Activated naive CD8-positive, alpha-beta T cell treated with anti-CD3 and anti-CD28 coated beads, Interleukin-2, amount 10 ng/mL, durations not matched to agents 7 days and 5 days (primary cell): ENCODE measurements at regions not wholly inside any gene's neighbourhood (a gene's known extent, or its start where the extent isn't known, plus 50 kb on each side); places are given as distances from the start of the nearest gene placed in this dataset.

ENCODE experiments used
- ATAC-seq: fragments of 150-1000 bp; cut with Tn5 transposase; one replicate; pipeline ENCODE4 v1.10.0; 2021; ENCODE audit warnings: low read depth, moderate library complexity
- POLR2A ChIA-PET: fragments of 350-600 bp; sonication (Branson Sonifier 250); formaldehyde crosslinking; loops from one replicate; lab custom pipeline; 2021; ENCODE audit warnings: antibody characterized with exemption; lab: Charles Lee
- DNase-seq: peaks from one replicate; pipeline ENCODE4 v3.0.0; 2021
- H3K27ac Mint-ChIP-seq: one replicate; pipeline ENCODE4 v1.8.0; 2022; ENCODE audit warnings: mild to moderate bottlenecking, mixed read lengths
- H3K27me3 Mint-ChIP-seq: one replicate; pipeline ENCODE4 v1.8.0; 2022; ENCODE audit warnings: mild to moderate bottlenecking, moderate library complexity, mixed read lengths
- H3K36me3 Mint-ChIP-seq: one replicate; pipeline ENCODE4 v1.8.0; 2021; ENCODE audit warnings: mild to moderate bottlenecking, mixed read lengths
- H3K4me1 Mint-ChIP-seq: one replicate; pipeline ENCODE4 v1.8.0; 2021; ENCODE audit warnings: mixed read lengths
- H3K4me3 Mint-ChIP-seq: one replicate; pipeline ENCODE4 v1.8.0; 2022; ENCODE audit warnings: mild to moderate bottlenecking, moderate library complexity, mixed read lengths
- H3K9me3 Mint-ChIP-seq: one replicate; pipeline ENCODE4 v1.8.0; 2021; ENCODE audit warnings: mixed read lengths

DNA sequence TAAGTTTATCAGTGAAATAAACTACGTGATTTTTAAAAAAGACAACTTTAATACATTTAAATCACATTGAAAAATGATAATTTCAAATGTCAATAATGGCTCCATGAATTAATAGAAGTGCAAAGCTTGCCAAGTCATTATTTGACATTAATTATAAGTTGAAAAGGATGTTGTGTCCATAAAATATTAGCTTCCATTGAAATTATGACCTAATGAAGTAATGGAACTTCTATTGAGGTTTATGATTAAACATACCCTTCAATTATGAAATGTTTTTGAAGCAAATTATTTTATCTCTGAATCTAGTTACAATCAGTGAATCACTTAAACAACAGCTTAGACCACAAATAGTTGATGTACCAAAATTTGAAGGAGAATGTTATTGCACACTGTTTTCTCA, 144.2 kb downstream of the SLITRK6 start:
- Mint-ChIP-seq H3K4me3 (no peak overlapping the region), H3K27ac (no peak overlapping the region), H3K4me1 (no peaks in the 10 kb centered on the region), H3K36me3 (no peaks in the 10 kb centered on the region), H3K9me3 (peaks cover 1% of the 10 kb centered on the region), H3K27me3 (no peaks in the 10 kb centered on the region)
- ATAC-seq (no peak), DNase-seq (no peak)
- POLR2A ChIA-PET, result no interaction called here

DNA sequence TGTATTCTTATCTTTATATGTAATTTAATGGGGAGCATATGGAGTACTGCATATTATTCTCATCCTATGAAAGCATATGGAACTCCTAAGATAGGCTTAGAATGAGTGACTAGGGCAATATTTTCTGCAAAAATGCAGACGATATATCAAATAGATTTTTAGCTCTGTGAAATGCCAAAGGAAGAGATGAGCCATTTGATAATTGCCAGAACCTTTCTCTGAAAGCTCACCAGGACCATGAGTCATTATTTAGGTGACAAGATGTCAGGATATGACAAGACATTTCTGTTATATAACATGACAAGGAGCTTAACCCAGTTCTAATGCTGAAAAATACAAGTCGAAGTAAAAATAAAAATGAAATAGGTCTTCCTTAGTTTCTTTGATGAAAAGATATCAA, 145.0 kb downstream of the SLITRK6 start:
- H3K27ac Mint-ChIP-seq, result no peak overlapping the region
- no peak overlapping the region for H3K4me3 Mint-ChIP-seq
- no peaks in the 10 kb centered on the region for H3K4me1 Mint-ChIP-seq
- ATAC-seq (no peak), DNase-seq (no peak)
- peaks cover 4% of the 10 kb centered on the region for H3K9me3 Mint-ChIP-seq
- no peaks in the 10 kb centered on the region for H3K27me3 Mint-ChIP-seq
- POLR2A ChIA-PET, result no interaction called here
- no peaks in the 10 kb centered on the region for H3K36me3 Mint-ChIP-seq

DNA sequence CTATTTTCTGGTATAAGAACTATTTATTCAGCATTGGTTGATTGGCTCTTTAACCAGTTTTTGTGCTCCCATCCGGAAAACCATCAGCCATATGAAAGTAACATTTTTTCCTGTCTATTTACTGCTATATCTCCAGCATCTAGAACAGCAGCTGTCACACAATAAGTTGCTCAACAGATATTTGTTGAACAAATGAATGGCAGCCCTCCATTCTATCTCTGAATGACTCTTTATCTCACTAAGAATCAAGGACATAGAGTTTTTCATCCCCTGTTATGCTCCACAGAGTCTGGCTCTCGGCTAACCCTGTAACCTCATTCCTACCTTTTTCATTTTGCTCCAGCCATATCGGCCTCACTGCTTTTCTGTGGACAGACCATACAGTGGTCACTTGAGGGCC, 145.5 kb downstream of the SLITRK6 start:
- no peaks in the 10 kb centered on the region for H3K36me3 Mint-ChIP-seq
- peaks cover 4% of the 10 kb centered on the region for H3K9me3 Mint-ChIP-seq
- H3K4me1 Mint-ChIP-seq, result no peaks in the 10 kb centered on the region
- POLR2A ChIA-PET, result no interaction called here
- H3K27ac Mint-ChIP-seq, result no peak overlapping the region
- no peak for DNase-seq
- H3K4me3 Mint-ChIP-seq, result no peak overlapping the region
- no peaks in the 10 kb centered on the region for H3K27me3 Mint-ChIP-seq
- ATAC-seq, result no peak

- Mint-ChIP-seq H3K4me3 (no peak overlapping the region), H3K9me3 (peaks cover 4% of the 10 kb centered on the region), H3K4me1 (no peaks in the 10 kb centered on the region), H3K27me3 (no peaks in the 10 kb centered on the region), H3K36me3 (no peaks in the 10 kb centered on the region), H3K27ac (no peak overlapping the region)
- ATAC-seq, result no peak
- POLR2A ChIA-PET, result no interaction called here
- no peak for DNase-seq
Measured at GRCh38 chr13:85652491-85652890, 146.7 kb downstream of the SLITRK6 start.

- H3K27me3 Mint-ChIP-seq, result no peaks in the 10 kb centered on the region
- no peak overlapping the region for H3K27ac Mint-ChIP-seq
- H3K4me1 Mint-ChIP-seq, result no peaks in the 10 kb centered on the region
- POLR2A ChIA-PET, result no interaction called here
- DNase-seq (no peak), ATAC-seq (no peak)
- H3K9me3 Mint-ChIP-seq, result peaks cover 4% of the 10 kb centered on the region
- H3K4me3 Mint-ChIP-seq, result no peak overlapping the region
- no peaks in the 10 kb centered on the region for H3K36me3 Mint-ChIP-seq
Measured at GRCh38 chr13:85651440-85651839, 147.8 kb downstream of the SLITRK6 start.

DNA sequence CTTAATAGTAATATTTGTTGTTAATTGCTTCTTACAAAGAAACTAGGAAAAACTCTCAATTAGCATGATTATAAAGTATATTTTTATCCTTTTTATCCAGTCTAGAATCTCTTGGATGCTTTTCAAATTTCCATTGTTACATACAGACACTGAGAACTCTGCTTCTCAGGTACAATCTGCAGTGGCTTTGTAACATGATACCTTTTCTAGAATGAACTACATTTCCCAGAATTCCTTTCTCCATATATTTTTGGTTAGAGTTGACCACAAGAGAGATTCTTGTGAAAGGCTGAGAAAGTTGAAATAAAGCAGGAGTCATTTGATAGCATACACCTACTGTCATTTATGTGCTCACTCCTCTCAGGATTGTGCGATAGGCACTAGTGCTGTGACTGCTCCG, 148.6 kb downstream of the SLITRK6 start:
- peaks cover 4% of the 10 kb centered on the region for H3K9me3 Mint-ChIP-seq
- DNase-seq (no peak), ATAC-seq (no peak)
- no peak overlapping the region for H3K27ac Mint-ChIP-seq
- H3K4me3 Mint-ChIP-seq, result no peak overlapping the region
- H3K27me3 Mint-ChIP-seq, result no peaks in the 10 kb centered on the region
- H3K36me3 Mint-ChIP-seq, result no peaks in the 10 kb centered on the region
- H3K4me1 Mint-ChIP-seq, result no peaks in the 10 kb centered on the region
- POLR2A ChIA-PET, result no interaction called here

DNA sequence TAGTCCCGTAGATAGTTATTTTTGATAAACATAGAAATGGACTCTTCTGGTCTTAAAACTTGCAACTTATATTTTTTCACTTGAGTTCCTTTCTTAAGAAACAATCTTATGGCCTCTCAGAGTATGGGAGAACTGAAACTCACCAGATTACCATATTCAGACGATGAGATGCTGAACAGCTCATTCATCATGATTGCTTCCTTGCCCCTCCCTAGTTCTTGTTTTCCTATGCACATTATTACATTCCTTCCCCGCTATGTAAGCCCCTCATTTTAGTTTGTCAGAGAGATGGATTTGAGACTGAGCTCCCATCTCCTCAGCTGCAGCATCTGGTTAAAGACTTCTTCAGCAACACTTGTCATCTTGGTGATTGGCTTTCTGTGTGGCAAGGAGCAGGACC, 158.5 kb downstream of the SLITRK6 start:
- Mint-ChIP-seq H3K4me1 (no peaks in the 10 kb centered on the region), H3K9me3 (no peaks in the 10 kb centered on the region), H3K27me3 (no peaks in the 10 kb centered on the region), H3K36me3 (no peaks in the 10 kb centered on the region), H3K27ac (no peak overlapping the region), H3K4me3 (no peak overlapping the region)
- POLR2A ChIA-PET, result no interaction called here
- DNase-seq, result no peak
- no peak for ATAC-seq

DNA sequence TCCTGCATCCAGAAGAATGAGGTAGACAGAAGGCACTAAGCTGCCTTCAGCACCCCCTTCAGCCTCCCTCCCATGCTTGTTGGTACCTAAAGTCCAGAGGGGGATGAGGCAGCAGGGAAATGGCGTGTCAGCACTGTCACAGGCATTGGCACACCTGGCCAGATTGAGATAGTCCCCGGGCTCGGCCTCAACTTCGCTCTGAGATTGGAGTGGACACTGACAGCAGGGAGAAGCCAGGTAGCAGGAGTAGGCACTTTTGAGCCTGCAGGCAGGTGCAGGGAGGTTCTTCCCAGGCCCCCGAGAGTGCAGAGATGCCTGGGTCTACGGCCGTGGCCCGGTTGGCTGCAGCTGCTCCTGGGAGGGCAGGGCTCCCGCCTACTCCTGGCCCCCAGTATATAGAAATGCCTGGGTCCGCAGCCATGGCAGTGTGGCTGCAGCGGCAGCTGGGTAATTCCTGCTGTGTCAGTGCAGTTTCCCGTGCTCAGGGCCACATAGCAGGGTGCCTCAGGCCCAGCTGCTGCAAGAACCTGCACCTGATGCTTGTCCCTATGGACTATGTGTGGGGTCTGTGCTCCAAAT, 160.3 kb downstream of the SLITRK6 start:
- no peaks in the 10 kb centered on the region for H3K27me3 Mint-ChIP-seq
- no peaks in the 10 kb centered on the region for H3K4me1 Mint-ChIP-seq
- no peak overlapping the region for H3K4me3 Mint-ChIP-seq
- no peaks in the 10 kb centered on the region for H3K9me3 Mint-ChIP-seq
- H3K36me3 Mint-ChIP-seq, result no peaks in the 10 kb centered on the region
- ATAC-seq (no peak), DNase-seq (no peak)
- no peak overlapping the region for H3K27ac Mint-ChIP-seq
- POLR2A ChIA-PET, result no interaction called here

- Mint-ChIP-seq H3K27ac (no peak overlapping the region), H3K4me3 (no peak overlapping the region), H3K36me3 (no peaks in the 10 kb centered on the region), H3K9me3 (no peaks in the 10 kb centered on the region), H3K27me3 (no peaks in the 10 kb centered on the region), H3K4me1 (no peaks in the 10 kb centered on the region)
- no peak for ATAC-seq
- no peak for DNase-seq
- POLR2A ChIA-PET, result no interaction called here
Measured at GRCh38 chr13:85638265-85638664, 161.0 kb downstream of the SLITRK6 start.

GRCh38 chr13:85632526-85633195, 166.6 kb downstream of the SLITRK6 start:
- Mint-ChIP-seq H3K9me3 (no peaks in the 10 kb centered on the region), H3K4me3 (no peak overlapping the region), H3K4me1 (no peaks in the 10 kb centered on the region), H3K27ac (no peak overlapping the region), H3K36me3 (no peaks in the 10 kb centered on the region), H3K27me3 (no peaks in the 10 kb centered on the region)
- DNase-seq (no peak), ATAC-seq (no peak)
- POLR2A ChIA-PET, result no interaction called here

- Mint-ChIP-seq H3K4me3 (no peak overlapping the region), H3K27me3 (no peaks in the 10 kb centered on the region), H3K9me3 (no peaks in the 10 kb centered on the region), H3K36me3 (no peaks in the 10 kb centered on the region), H3K27ac (no peak overlapping the region), H3K4me1 (no peaks in the 10 kb centered on the region)
- POLR2A ChIA-PET, result no interaction called here
- no peak for DNase-seq
- ATAC-seq, result no peak
Measured at GRCh38 chr13:85631801-85632200, 167.4 kb downstream of the SLITRK6 start.

DNA sequence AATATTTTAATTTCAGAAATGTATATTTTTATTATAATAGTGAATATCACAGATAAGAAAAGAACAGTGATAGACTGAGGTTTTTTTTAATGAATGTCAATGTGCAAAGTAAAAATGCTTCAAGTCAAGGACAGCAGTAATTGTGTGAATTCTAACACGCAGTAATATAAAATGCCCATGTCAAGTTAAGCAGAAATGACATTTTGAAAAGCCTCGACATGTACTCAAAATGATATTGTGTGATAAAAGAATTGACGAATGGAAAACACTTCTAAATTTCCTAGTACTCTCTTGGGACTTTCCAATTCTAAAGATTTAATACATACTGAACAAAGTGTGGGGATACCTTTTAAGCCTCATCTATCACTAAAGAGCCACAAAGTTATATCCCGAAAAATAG, 172.6 kb downstream of the SLITRK6 start:
- POLR2A ChIA-PET, result no interaction called here
- Mint-ChIP-seq H3K27ac (no peak overlapping the region), H3K36me3 (no peaks in the 10 kb centered on the region)

DNA sequence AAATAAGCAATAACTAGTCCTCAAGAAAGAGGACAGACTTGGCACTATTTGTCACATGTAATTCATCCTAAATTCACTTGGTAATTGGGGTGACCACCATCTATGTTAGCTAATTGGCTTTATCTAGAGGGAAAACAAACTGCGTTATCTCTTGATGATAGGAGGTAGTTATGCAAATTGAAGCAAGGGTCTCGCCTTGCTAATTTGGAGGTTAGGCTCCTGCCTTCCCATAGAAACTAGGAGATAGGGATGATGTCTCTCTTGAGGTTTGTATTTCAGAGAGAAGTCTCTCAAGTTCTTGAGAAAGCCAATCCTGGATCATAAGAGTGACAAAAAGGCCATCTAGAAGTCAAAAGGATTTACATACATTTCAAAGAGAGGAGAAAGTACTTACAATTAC, 179.9 kb downstream of the SLITRK6 start:
- POLR2A ChIA-PET, result no interaction called here
- no peak for ATAC-seq

More for the DNA sequence above, 172.6 kb downstream of the SLITRK6 start:
- DNase-seq (no peak), ATAC-seq (no peak)
- Mint-ChIP-seq H3K27me3 (no peaks in the 10 kb centered on the region), H3K4me1 (no peaks in the 10 kb centered on the region), H3K9me3 (no peaks in the 10 kb centered on the region), H3K4me3 (no peak overlapping the region)

DNA sequence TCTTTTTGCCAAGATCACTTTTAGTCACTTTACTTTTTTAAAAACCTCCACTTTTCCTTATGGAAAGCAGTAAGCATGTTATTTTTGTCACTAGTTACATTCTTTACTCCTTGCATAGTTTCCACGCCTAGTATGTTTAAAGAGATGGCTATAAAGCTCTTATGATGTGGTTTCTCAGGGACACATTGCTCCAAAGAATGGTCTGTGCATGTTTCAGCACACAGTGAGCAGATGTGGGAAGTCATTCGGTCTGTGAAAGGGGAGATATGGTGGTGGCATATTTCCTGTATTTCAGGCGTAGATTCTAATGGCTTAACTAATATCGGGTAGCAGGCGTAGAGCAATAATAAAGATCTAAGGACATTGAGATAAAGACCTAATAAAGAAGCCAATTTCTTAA, 180.7 kb downstream of the SLITRK6 start:
- Mint-ChIP-seq H3K27me3 (no peaks in the 10 kb centered on the region), H3K4me1 (no peaks in the 10 kb centered on the region), H3K27ac (no peak overlapping the region), H3K36me3 (no peaks in the 10 kb centered on the region), H3K4me3 (no peak overlapping the region), H3K9me3 (peaks cover 5% of the 10 kb centered on the region)
- DNase-seq (no peak), ATAC-seq (no peak)
- POLR2A ChIA-PET, result no interaction called here

More for the DNA sequence above, 179.9 kb downstream of the SLITRK6 start:
- no peak for DNase-seq
- peaks cover 5% of the 10 kb centered on the region for H3K9me3 Mint-ChIP-seq
- no peak overlapping the region for H3K27ac Mint-ChIP-seq
- no peak overlapping the region for H3K4me3 Mint-ChIP-seq
- H3K4me1 Mint-ChIP-seq, result no peaks in the 10 kb centered on the region
- no peaks in the 10 kb centered on the region for H3K27me3 Mint-ChIP-seq
- H3K36me3 Mint-ChIP-seq, result no peaks in the 10 kb centered on the region
